ENCODE measurements at regions not wholly inside any gene's neighbourhood (a gene's known extent, or its start where the extent isn't known, plus 50 kb on each side); places are given as distances from the start of the nearest gene placed in this dataset.

DNA sequence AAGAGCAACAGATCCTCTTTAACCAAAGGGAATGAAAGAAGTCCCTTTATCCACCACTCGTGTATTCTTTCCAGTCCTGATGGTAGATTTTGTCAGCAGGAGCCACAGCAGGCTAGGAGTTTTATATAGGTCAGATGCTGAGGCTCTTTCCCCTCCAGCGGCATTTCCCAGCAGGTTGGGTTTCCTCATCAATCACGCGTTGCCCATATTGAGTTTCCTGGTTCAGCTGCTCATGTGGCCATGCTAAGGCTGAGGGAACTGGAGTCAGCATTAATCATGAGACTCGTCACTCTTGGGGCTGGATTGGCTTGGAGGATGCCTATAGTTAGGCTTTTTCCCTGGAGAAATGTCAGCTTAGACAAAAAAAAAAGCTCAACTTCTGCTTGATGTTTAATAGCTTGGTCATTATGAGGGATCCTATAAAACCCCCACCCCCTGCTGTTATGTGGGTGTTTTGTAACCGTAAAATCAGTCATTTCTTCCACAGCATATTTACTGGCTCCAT lies 193.4 kb upstream of the GAS1 start:
- H3K4me3 Mint-ChIP-seq = no peak overlapping the region
- CTCF ChIA-PET = interaction anchor here (0.6 to 0.8 kb wide), 3 partner anchors 128 to 545 kb away, joined by 3 to 4 read pairs (median 4); no protein-coding TSS in a partner anchor
- POLR2A ChIA-PET = no interaction called here

GRCh38 chr9:87141124-87141523 lies 193.8 kb upstream of the GAS1 start:
- intact Hi-C loops (cut with DNase I, micrococcal nuclease) = no loop called here
- CTCF ChIA-PET = interaction anchor here (0.6 to 1.3 kb wide), 3 partner anchors 10 to 255 kb away, joined by 3 to 4 read pairs (median 3); no protein-coding TSS in a partner anchor
- no peak overlapping the region for H3K4me3 Mint-ChIP-seq

More for the DNA sequence above, 193.4 kb upstream of the GAS1 start:
- Mint-ChIP-seq H3K36me3 (ENCODE audit: low read depth) (no peaks in the 10 kb centered on the region), H3K27ac (no peak overlapping the region), H3K9me3 (ENCODE audit: low read depth) (no peaks in the 10 kb centered on the region), H3K4me1 (no peaks in the 10 kb centered on the region), H3K27me3 (peaks cover 20% of the 10 kb centered on the region)
- no peak for DNase-seq
- no peak for ATAC-seq
- intact Hi-C loops (cut with DNase I, micrococcal nuclease) = no loop called here

DNA sequence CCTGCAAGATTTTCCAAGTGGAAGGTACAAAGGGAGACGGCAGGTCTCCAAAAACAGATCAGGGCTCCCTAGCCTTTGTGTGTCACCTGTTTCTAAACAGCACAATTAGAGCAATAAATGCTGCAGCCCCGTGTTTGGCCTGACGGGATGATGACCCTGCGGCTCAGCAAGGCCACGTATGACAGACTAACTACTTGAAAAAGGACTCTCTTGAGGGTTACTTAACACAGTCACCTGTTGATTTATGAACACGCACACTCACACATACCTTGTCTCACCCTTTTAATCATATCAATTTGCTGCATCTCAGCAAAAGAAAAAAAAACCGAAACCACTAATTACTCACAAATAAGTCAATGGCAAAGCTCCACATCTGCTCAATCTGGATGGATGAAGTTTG lies 199.6 kb upstream of the GAS1 start:
- H3K9me3 Mint-ChIP-seq (ENCODE audit: low read depth) = no peaks in the 10 kb centered on the region
- H3K36me3 Mint-ChIP-seq (ENCODE audit: low read depth) = no peaks in the 10 kb centered on the region
- intact Hi-C loops (cut with DNase I, micrococcal nuclease) = no loop called here
- ChIA-PET POLR2A (no interaction called here), CTCF (no interaction called here)
- no peak for DNase-seq
- peaks cover 6% of the 10 kb centered on the region for H3K4me1 Mint-ChIP-seq
- peaks cover 55% of the 10 kb centered on the region for H3K27me3 Mint-ChIP-seq
- no peak overlapping the region for H3K4me3 Mint-ChIP-seq
- ATAC-seq = no peak
- H3K27ac Mint-ChIP-seq = no peak overlapping the region

More at GRCh38 chr9:87141124-87141523, 193.8 kb upstream of the GAS1 start:
- Mint-ChIP-seq H3K4me1 (no peaks in the 10 kb centered on the region), H3K9me3 (ENCODE audit: low read depth) (no peaks in the 10 kb centered on the region), H3K27me3 (peaks cover 23% of the 10 kb centered on the region), H3K36me3 (ENCODE audit: low read depth) (no peaks in the 10 kb centered on the region), H3K27ac (no peak overlapping the region)
- ATAC-seq (no peak), DNase-seq (no peak)
- POLR2A ChIA-PET = no interaction called here

DNA sequence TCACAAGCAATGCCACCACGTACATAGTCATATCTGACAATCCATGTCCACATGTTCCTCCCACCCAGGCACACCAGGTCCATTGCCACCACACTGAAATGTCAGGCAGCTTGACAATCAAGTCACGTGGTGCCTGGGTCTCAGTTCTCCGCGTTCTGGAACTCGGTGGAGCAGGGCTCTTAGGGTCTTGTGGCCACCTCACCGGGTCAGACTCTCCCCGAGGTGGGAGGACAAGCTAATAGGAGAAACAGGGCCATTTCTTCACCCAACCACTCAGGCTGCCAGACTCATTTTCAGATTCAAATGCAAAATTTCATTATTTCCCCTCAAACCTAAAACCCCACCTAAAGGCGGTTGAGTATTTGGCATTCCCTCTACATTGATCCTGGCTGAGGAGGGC lies 200.5 kb upstream of the GAS1 start:
- peaks cover 6% of the 10 kb centered on the region for H3K4me1 Mint-ChIP-seq
- peaks cover 52% of the 10 kb centered on the region for H3K27me3 Mint-ChIP-seq
- CTCF ChIA-PET = no interaction called here
- no peak overlapping the region for H3K4me3 Mint-ChIP-seq
- DNase-seq (no peak), ATAC-seq (no peak)
- intact Hi-C loops (cut with DNase I, micrococcal nuclease) = no loop called here
- no peak overlapping the region for H3K27ac Mint-ChIP-seq
- H3K36me3 Mint-ChIP-seq (ENCODE audit: low read depth) = no peaks in the 10 kb centered on the region
- POLR2A ChIA-PET = no interaction called here
- H3K9me3 Mint-ChIP-seq (ENCODE audit: low read depth) = no peaks in the 10 kb centered on the region

DNA sequence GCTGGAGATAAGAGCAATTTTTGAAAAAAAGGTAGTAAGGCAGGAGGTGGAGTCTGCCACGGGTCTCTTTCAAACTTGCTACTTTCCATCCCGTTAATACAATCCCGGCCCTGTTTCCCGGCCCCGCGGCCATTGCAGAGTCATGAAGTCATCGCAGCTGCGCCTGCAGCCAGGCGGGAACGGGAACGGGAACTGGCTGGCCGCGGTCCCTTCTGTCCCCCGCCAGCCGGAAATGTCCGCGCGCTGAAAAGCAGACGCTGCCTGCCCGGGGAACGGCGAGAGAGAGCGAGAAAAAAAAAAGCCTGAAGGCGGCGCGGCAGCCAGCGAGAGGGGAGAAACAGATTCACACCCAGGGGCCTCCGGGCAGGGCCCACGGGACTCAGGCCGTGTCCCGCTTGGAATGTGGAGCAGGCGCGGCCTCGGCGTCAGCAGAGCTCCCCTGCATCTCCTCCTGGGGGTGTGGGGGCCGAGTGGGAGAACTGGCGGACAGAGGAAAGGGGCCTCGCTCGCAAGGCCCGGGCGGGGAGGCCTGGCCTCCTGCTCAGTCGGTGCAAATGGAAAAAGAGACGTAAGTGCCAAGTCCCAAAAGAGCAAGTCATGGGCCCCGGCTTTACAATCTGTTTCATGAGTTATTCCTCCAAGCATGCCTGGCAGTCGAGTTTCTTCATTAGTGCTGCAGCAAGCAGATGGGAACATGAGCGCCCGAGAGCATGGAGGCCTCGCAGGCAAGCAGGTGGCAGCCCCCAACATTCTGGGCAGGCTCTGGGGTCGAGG lies 201.2 kb upstream of the GAS1 start:
- Mint-ChIP-seq H3K27ac (no peak overlapping the region), H3K27me3 (peaks cover 52% of the 10 kb centered on the region), H3K4me1 (peaks cover 6% of the 10 kb centered on the region), H3K4me3 (peak overlapping the region; percentile 36), H3K36me3 (ENCODE audit: low read depth) (no peaks in the 10 kb centered on the region), H3K9me3 (ENCODE audit: low read depth) (no peaks in the 10 kb centered on the region)
- intact Hi-C loops (cut with DNase I, micrococcal nuclease) = no loop called here
- DNase-seq (peak; percentile 16), ATAC-seq (no peak)
- ChIA-PET POLR2A (no interaction called here), CTCF (no interaction called here)

DNA sequence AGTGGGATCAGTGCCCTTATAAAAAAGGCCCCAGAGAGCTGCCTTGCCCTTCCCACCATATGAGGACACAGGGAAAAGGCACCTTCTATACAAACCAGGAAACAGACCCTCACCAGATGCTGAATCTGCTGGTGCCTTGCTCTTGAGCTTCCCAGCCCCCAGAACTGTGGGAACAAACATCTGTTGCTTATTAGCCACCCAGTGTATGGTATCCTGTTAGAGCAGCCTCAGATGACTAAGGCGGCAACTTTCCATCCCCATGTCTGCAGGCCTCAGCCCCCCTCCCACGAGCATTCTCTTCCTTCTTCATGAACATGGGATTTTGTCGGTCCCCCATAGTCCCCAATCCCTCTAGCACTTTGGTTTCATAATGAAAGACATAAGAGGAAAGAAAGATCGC lies 202.5 kb upstream of the GAS1 start:
- H3K4me3 Mint-ChIP-seq = no peak overlapping the region
- no peaks in the 10 kb centered on the region for H3K9me3 Mint-ChIP-seq (ENCODE audit: low read depth)
- H3K36me3 Mint-ChIP-seq (ENCODE audit: low read depth) = no peaks in the 10 kb centered on the region
- CTCF ChIA-PET = no interaction called here
- POLR2A ChIA-PET = no interaction called here
- no peak overlapping the region for H3K27ac Mint-ChIP-seq
- H3K27me3 Mint-ChIP-seq = peaks cover 52% of the 10 kb centered on the region
- DNase-seq = no peak
- ATAC-seq = no peak
- intact Hi-C loops (cut with DNase I, micrococcal nuclease) = no loop called here
- H3K4me1 Mint-ChIP-seq = peaks cover 6% of the 10 kb centered on the region

DNA sequence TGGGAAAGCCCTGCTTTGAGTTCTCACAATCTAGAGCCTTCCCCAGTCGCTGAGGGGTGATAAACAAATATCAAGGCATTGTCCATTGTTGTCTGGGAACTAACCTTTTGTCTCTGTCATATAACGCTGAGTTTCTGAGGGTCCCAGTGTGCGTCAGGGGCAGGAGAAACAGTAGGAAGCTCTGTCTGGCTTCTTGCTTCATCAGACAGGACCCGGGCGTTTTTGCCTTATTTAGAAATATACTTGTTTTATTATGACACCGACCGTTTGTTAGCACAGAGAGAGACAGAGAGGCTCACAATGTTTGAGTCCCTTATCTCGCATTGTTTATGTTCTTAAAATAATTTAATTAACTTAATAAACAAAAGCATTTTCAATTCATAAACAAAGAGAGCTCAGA lies 204.9 kb upstream of the GAS1 start:
- no peaks in the 10 kb centered on the region for H3K36me3 Mint-ChIP-seq (ENCODE audit: low read depth)
- H3K9me3 Mint-ChIP-seq (ENCODE audit: low read depth) = no peaks in the 10 kb centered on the region
- no peak overlapping the region for H3K27ac Mint-ChIP-seq
- ATAC-seq (no peak), DNase-seq (no peak)
- no peak overlapping the region for H3K4me3 Mint-ChIP-seq
- ChIA-PET POLR2A (no interaction called here), CTCF (no interaction called here)
- H3K4me1 Mint-ChIP-seq = peaks cover 6% of the 10 kb centered on the region
- intact Hi-C loops (cut with DNase I, micrococcal nuclease) = no loop called here
- H3K27me3 Mint-ChIP-seq = peaks cover 41% of the 10 kb centered on the region

DNA sequence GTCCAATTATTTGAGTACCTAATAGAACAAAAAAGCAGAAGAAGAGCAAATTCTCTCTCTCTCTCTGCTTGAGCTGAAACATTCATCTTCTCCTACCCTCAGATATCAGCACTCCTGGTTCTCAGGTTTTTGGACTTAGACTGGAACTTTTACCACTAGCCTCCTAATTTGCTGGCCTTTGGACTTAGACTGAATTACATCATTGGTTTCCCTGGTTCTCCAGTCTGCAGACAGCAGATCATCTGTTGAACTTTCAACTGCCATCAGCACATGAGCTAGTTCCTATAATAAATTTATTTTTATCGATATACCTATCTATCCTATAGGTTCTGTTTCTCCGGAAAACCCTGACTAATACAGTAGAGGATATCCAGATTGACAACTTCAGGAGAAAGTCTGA lies 208.9 kb upstream of the GAS1 start:
- no peaks in the 10 kb centered on the region for H3K4me1 Mint-ChIP-seq
- CTCF ChIA-PET = interaction anchor here (0.7 kb wide), 1 partner anchor 768 kb away, joined by 4 read pairs; no protein-coding TSS in a partner anchor
- no peaks in the 10 kb centered on the region for H3K9me3 Mint-ChIP-seq (ENCODE audit: low read depth)
- H3K4me3 Mint-ChIP-seq = no peak overlapping the region
- intact Hi-C loops (cut with DNase I, micrococcal nuclease) = no loop called here
- peaks cover 13% of the 10 kb centered on the region for H3K27me3 Mint-ChIP-seq
- no peak overlapping the region for H3K27ac Mint-ChIP-seq
- no peaks in the 10 kb centered on the region for H3K36me3 Mint-ChIP-seq (ENCODE audit: low read depth)
- no peak for DNase-seq
- POLR2A ChIA-PET = no interaction called here
- no peak for ATAC-seq

DNA sequence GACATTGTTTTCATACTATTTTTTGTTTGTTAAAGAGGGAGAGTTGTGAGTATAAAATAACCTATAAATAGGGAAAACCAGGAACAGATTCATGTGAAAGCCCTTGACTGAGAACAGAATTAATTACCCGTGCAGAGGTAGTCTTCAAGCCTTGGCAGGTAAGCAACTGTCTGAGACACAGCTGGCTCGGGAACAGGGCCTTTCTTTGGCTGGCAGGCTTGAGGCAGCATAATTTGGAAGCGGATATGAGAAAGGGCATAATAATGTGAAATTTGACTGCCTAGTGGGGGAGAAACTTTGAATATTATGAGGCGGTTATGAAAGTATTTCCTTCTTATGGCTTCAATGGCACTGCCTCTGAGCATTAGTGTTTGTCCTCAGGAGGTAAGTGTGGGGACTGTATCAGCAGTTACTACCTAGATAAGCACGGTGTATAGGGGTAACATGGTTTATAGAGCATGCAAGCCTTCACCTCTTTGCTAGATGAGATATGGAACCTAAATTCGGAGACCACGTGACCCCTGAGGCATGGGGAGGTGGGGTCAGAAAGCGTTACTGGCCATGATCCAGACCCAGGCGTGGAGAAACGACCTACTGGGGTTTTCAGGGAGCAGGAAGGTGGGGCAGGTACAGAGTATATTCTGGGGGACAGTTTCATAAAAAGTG lies 210.2 kb upstream of the GAS1 start:
- Mint-ChIP-seq H3K4me1 (no peaks in the 10 kb centered on the region), H3K36me3 (ENCODE audit: low read depth) (no peaks in the 10 kb centered on the region), H3K27ac (no peak overlapping the region), H3K4me3 (no peak overlapping the region), H3K27me3 (peaks cover 8% of the 10 kb centered on the region), H3K9me3 (ENCODE audit: low read depth) (no peaks in the 10 kb centered on the region)
- ATAC-seq (no peak), DNase-seq (no peak)
- POLR2A ChIA-PET = no interaction called here
- CTCF ChIA-PET = interaction anchor here (0.7 kb wide), 1 partner anchor 14 kb away, joined by 3 read pairs; no protein-coding TSS in a partner anchor
- intact Hi-C loops (cut with DNase I, micrococcal nuclease) = no loop called here

DNA sequence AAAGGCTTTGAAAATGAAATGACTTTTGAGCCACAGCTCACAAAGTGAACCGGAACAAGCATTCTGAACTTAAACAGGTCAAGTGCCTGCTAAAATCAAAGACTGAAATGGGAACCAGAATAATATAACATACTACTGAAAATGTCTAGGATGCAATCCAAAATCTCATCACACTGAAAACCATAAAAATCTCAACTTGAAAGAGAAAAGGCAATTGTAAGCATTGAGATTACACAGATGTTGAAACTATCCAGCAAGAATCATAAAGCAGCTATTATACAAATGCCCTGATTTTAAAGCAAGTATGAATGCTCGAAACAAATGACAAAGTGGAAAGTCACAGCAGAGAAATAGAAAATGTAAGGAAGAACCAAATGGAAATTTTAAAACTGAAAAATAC lies 211.5 kb upstream of the GAS1 start:
- intact Hi-C loops (cut with DNase I, micrococcal nuclease) = no loop called here
- DNase-seq (no peak), ATAC-seq (no peak)
- H3K36me3 Mint-ChIP-seq (ENCODE audit: low read depth) = no peaks in the 10 kb centered on the region
- H3K4me1 Mint-ChIP-seq = no peaks in the 10 kb centered on the region
- H3K27ac Mint-ChIP-seq = no peak overlapping the region
- ChIA-PET POLR2A (no interaction called here), CTCF (no interaction called here)
- H3K27me3 Mint-ChIP-seq = peaks cover 9% of the 10 kb centered on the region
- H3K9me3 Mint-ChIP-seq (ENCODE audit: low read depth) = no peaks in the 10 kb centered on the region
- H3K4me3 Mint-ChIP-seq = no peak overlapping the region

DNA sequence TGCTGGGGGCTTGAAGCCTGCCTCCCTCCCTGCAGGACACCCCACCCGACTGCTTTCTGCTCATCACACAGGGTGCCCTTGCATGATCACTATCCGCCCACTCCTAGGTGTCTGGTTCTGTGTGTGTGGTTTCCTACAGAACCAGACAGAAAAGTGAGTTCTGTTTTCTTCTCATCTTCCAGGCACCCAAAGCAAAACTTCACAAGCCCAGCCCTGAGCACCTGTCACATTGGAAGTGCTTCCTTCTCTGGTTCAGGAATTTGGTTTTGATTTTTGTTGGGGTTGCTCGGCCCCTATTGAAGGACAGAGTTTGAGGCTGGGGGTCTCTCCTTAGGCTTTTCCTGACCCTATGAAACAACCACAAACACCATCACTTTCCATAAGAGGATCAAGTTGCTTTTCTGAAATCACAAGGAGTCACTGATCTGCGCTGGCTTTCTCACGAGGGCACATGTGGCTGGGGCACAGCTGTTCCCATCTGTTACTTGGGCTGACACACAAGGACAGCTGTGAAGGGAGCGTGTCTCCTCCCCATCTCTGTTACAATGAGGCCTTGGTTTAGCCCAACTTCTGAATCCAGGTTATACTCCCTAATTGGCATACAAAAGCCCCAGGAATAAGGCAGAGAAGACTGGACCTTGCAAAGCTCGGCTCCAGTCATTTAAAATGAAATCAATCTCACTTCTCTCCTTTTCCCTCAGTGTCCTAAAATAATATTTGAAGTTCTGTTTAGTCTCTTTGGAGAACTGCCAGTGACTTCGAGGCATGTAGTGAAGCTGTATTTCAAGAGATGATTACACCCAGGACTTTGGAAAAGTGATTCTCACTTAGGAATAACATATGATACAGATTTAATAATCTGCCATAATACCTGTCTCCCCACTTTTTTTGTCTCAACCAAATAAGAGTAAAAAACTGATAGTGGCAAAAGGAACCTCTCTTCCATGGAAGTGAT lies 213.1 kb upstream of the GAS1 start:
- H3K27ac Mint-ChIP-seq = no peak overlapping the region
- peaks cover 12% of the 10 kb centered on the region for H3K27me3 Mint-ChIP-seq
- ATAC-seq (no peak), DNase-seq (no peak)
- ChIA-PET POLR2A (no interaction called here), CTCF (interaction anchor here (0.6 kb wide), 1 partner anchor 631 kb away, joined by 3 read pairs; no protein-coding TSS in a partner anchor)
- intact Hi-C loops (cut with DNase I, micrococcal nuclease) = loop anchor here in 1 of 2 experiments (10.0 kb wide), 1 partner anchor 64 kb away; no protein-coding TSS in a partner anchor
- H3K36me3 Mint-ChIP-seq (ENCODE audit: low read depth) = no peaks in the 10 kb centered on the region
- H3K4me1 Mint-ChIP-seq = no peaks in the 10 kb centered on the region
- no peak overlapping the region for H3K4me3 Mint-ChIP-seq
- no peaks in the 10 kb centered on the region for H3K9me3 Mint-ChIP-seq (ENCODE audit: low read depth)

All from activated CD4-positive, alpha-beta T cell treated with anti-CD3 and anti-CD28 coated beads for 36 hours (primary cell).